H9 (cell line): ENCODE measurements at regions not wholly inside any gene's neighbourhood (a gene's known extent, or its start where the extent isn't known, plus 50 kb on each side); places are given as distances from the start of the nearest gene placed in this dataset.

ENCODE experiments used
- DNase-seq: peaks from one replicate; pipeline ENCODE4 v3.0.0-alpha.2; 2017
- H2AFZ ChIP-seq: one replicate; pipeline ENCODE4 v1.6.1; 2013; ENCODE audit warnings: mild to moderate bottlenecking, low read length, control low read depth, moderate library complexity
- H2AK5ac ChIP-seq: 2 replicates; pipeline ENCODE4 v1.6.1; 2013; ENCODE audit warnings: low read length, control low read depth, mixed read lengths; ENCODE audit not compliant: insufficient read length
- H2BK120ac ChIP-seq: one replicate; pipeline ENCODE4 v1.6.1; 2013; ENCODE audit warnings: low read depth, mild to moderate bottlenecking, low read length, control low read depth, inconsistent platforms; ENCODE audit not compliant: poor library complexity, severe bottlenecking
- H2BK12ac ChIP-seq: 2 replicates; pipeline ENCODE4 v1.6.1; 2013; ENCODE audit warnings: low read length, control low read depth, mixed read lengths, low read depth; ENCODE audit not compliant: insufficient read length
- H2BK15ac ChIP-seq: 2 replicates; pipeline ENCODE4 v1.6.1; 2013; ENCODE audit warnings: low read depth, low read length, control low read depth
- H2BK20ac ChIP-seq: one replicate; pipeline ENCODE4 v1.6.1; 2013; ENCODE audit warnings: low read depth, mild to moderate bottlenecking, low read length, control low read depth, inconsistent platforms; ENCODE audit not compliant: poor library complexity, severe bottlenecking
- H2BK5ac ChIP-seq: 2 replicates; pipeline ENCODE4 v1.6.1; 2013; ENCODE audit warnings: low read length, control low read depth, mixed read lengths; ENCODE audit not compliant: insufficient read length
- H3K14ac ChIP-seq: 2 replicates; pipeline ENCODE4 v1.6.1; 2013; ENCODE audit warnings: low read length, control low read depth; ENCODE audit not compliant: insufficient read depth
- H3K18ac ChIP-seq: 2 replicates; pipeline ENCODE4 v1.6.1; 2013; ENCODE audit warnings: low read depth, mild to moderate bottlenecking, mixed read lengths, low read length, control low read depth; ENCODE audit not compliant: insufficient read length
- H3K23ac ChIP-seq: 2 replicates; pipeline ENCODE4 v1.6.1; 2013; ENCODE audit warnings: low read length, control low read depth, mixed read lengths, low read depth; ENCODE audit not compliant: insufficient read length
- H3K23me2 ChIP-seq: 2 replicates; pipeline ENCODE4 v1.6.1; 2013; ENCODE audit warnings: low read depth, mild to moderate bottlenecking, mixed read lengths, low read length, control low read depth; ENCODE audit not compliant: insufficient read length, poor library complexity, severe bottlenecking
- H3K27ac ChIP-seq: 2 replicates; pipeline ENCODE4 v1.5.1; 2013; ENCODE audit warnings: low read length, control low read depth, mixed read lengths, low read depth; ENCODE audit not compliant: insufficient read length
- H3K27me3 ChIP-seq: 2 replicates; pipeline ENCODE4 v1.6.1; 2013; ENCODE audit warnings: low read length, control low read depth, inconsistent platforms; ENCODE audit not compliant: insufficient read depth
- H3K4ac ChIP-seq: 2 replicates; pipeline ENCODE4 v1.6.1; 2013; ENCODE audit warnings: low read depth, mild to moderate bottlenecking, control low read depth, inconsistent platforms, low read length, moderate library complexity
- H3K4me1 ChIP-seq: 2 replicates; pipeline ENCODE4 v1.6.1; 2013; ENCODE audit warnings: low read length, control low read depth, inconsistent platforms; ENCODE audit not compliant: insufficient read depth
- H3K4me2 ChIP-seq: 2 replicates; pipeline ENCODE4 v1.6.1; 2013; ENCODE audit warnings: low read length, control low read depth, mixed read lengths; ENCODE audit not compliant: insufficient read length, insufficient read depth
- H3K56ac ChIP-seq: 2 replicates; pipeline ENCODE4 v1.6.1; 2013; ENCODE audit warnings: low read depth, mild to moderate bottlenecking, mixed read lengths, low read length, control low read depth; ENCODE audit not compliant: insufficient read length
- H3K79me1 ChIP-seq: 2 replicates; pipeline ENCODE4 v1.6.1; 2013; ENCODE audit warnings: low read depth, mild to moderate bottlenecking, moderate library complexity, low read length, control low read depth, inconsistent platforms; ENCODE audit not compliant: insufficient read depth, poor library complexity, severe bottlenecking
- H3K79me2 ChIP-seq: 2 replicates; pipeline ENCODE4 v1.6.1; 2013; ENCODE audit warnings: low read length, control low read depth, inconsistent platforms; ENCODE audit not compliant: insufficient read depth
- H3K9ac ChIP-seq: 2 replicates; pipeline ENCODE4 v1.6.1; 2013; ENCODE audit warnings: low read length, control low read depth, mixed read lengths; ENCODE audit not compliant: insufficient read length; ENCODE audit errors: extremely low read depth
- H3K9me3 ChIP-seq: one replicate; pipeline ENCODE4 v1.6.1; 2013; ENCODE audit warnings: low read depth, low read length, inconsistent platforms; ENCODE audit not compliant: control insufficient read depth
- H3T11ph ChIP-seq: one replicate; pipeline ENCODE4 v1.6.1; 2013; ENCODE audit warnings: mild to moderate bottlenecking, low read length, control low read depth, inconsistent platforms
- H4K20me1 ChIP-seq: one replicate; pipeline ENCODE4 v1.6.1; 2013; ENCODE audit not compliant: control insufficient read depth, insufficient read length, insufficient read depth
- H4K5ac ChIP-seq: 2 replicates; pipeline ENCODE4 v1.6.1; 2013; ENCODE audit warnings: low read depth, mild to moderate bottlenecking, mixed read lengths, low read length, control low read depth; ENCODE audit not compliant: insufficient read length
- H4K8ac ChIP-seq: replicated peaks from 2 replicates; pipeline ENCODE4 v1.6.1; 2013; ENCODE audit warnings: low read length, control low read depth, mixed read lengths, low read depth; ENCODE audit not compliant: insufficient read length
- H4K91ac ChIP-seq: 2 replicates; pipeline ENCODE4 v1.6.1; 2013; ENCODE audit warnings: low read depth, mild to moderate bottlenecking, moderate library complexity, mixed read lengths, low read length, control low read depth; ENCODE audit not compliant: insufficient read length
- H3K27ac Mint-ChIP-seq, 3 experiments: 2 replicates in 2 of 3; 3 replicates in 1 of 3; pipeline ENCODE4 v1.8.0; 2020 to 2021; ENCODE audit warnings: mixed read lengths in 3 of 3, mild to moderate bottlenecking in 1 of 3, moderate library complexity in 1 of 3
- H3K27me3 Mint-ChIP-seq: 2 replicates; pipeline ENCODE4 v1.8.0; 2021; ENCODE audit warnings: low read depth, mild to moderate bottlenecking, moderate library complexity, mixed read lengths
- H3K36me3 Mint-ChIP-seq, 3 experiments: 2 replicates in 2 of 3; 3 replicates in 1 of 3; pipeline ENCODE4 v1.8.0; 2020 to 2021; ENCODE audit warnings: low read depth in 3 of 3, mixed read lengths in 3 of 3; ENCODE audit not compliant: insufficient read depth in 1 of 3
- H3K4me1 Mint-ChIP-seq, 2 experiments: 2 replicates each; pipeline ENCODE4 v1.8.0; 2020; ENCODE audit warnings: mixed read lengths in 2 of 2
- H3K4me3 Mint-ChIP-seq, 2 experiments: 2 replicates in 1 of 2; 3 replicates in 1 of 2; pipeline ENCODE4 v1.8.0; 2020 to 2021; ENCODE audit warnings: mild to moderate bottlenecking in 2 of 2, mixed read lengths in 2 of 2, moderate library complexity in 1 of 2
- H3K9me3 Mint-ChIP-seq, 2 experiments: 2 replicates in 1 of 2; 3 replicates in 1 of 2; pipeline ENCODE4 v1.8.0; 2020; ENCODE audit warnings: mild to moderate bottlenecking in 2 of 2, mixed read lengths in 2 of 2, moderate library complexity in 1 of 2
- WGBS: extraction: QIAGEN DNeasy Blood & Tissue Kit; methylation state at CpG from one replicate; pipeline ENCODE4 v1.1.7; 2013; ENCODE audit warnings: missing lambda C conversion rate, low lambda C conversion rate, mixed read lengths; ENCODE audit not compliant: insufficient read length; ENCODE audit errors: extremely low coverage; 5-methylcytosine and 5-hydroxymethylcytosine counted together
- TF ChIP-seq, protein P1 (sequence below): fragments of 200-600 bp; sonication (generic); conservative IDR thresholded peaks from 3 replicates; pipeline ENCODE4 v1.8.0; 2021; ENCODE audit warnings: antibody characterized with exemption, mild to moderate bottlenecking

DNA sequence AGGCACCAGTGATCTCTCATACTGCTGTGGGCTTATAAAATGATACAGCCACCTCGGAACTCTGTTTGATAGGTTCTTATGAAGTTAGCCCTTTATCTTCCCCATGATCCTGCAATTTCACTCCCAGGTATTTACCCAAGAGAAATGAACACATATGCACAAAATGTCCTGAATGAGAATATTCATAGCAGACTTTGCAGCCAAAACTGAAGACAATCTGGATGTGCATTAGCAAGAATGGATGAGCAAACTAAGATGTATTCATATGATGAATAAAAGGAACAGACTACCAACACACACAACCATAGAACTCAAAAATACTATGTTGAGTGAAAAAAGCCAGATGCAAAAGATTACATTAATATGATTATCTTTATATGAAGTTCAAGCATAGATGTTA, 66.7 kb downstream of the KCNA5 start:
- Histone ChIP-seq H4K91ac (no peak overlapping the region), H2BK5ac (no peak overlapping the region), H3T11ph (no peak overlapping the region), H3K23me2 (no peaks in the 10 kb centered on the region), H2BK15ac (no peak overlapping the region), H3K4me2 (no peak overlapping the region), H3K18ac (no peak overlapping the region), H3K4ac (no peak overlapping the region), H2BK120ac (no peak overlapping the region), H4K20me1 (no peaks in the 10 kb centered on the region), H3K14ac (no peak overlapping the region), H4K8ac (no peak overlapping the region), H2AK5ac (no peak overlapping the region), H3K9me3 (peaks cover 4% of the 10 kb centered on the region), H3K9ac (no peak overlapping the region), H3K23ac (no peak overlapping the region), H2BK12ac (no peak overlapping the region), H4K5ac (no peak overlapping the region), H3K4me1 (no peaks in the 10 kb centered on the region), H3K79me1 (no peaks in the 10 kb centered on the region), H2BK20ac (no peak overlapping the region), H3K56ac (no peak overlapping the region), H3K79me2 (no peaks in the 10 kb centered on the region), H2AFZ (no peak overlapping the region), H3K27ac (no peak overlapping the region), H3K27me3 (no peaks in the 10 kb centered on the region)
- no peak for DNase-seq
- Mint-ChIP-seq H3K36me3 (no peaks in the 10 kb centered on the region), H3K27ac (no peak overlapping the region), H3K27me3 (peaks cover 2% of the 10 kb centered on the region), H3K9me3 (peaks cover 7% of the 10 kb centered on the region in 2 experiments), H3K4me1 (peaks cover 0 to 2% of the 10 kb centered on the region in 2 experiments; a peak in 1 of 4 replicates), H3K4me3 (no peak overlapping the region)
- no CpG with 5 or more reads among the region's 1 CpG for WGBS
- TF ChIP-seq, protein P1, sequence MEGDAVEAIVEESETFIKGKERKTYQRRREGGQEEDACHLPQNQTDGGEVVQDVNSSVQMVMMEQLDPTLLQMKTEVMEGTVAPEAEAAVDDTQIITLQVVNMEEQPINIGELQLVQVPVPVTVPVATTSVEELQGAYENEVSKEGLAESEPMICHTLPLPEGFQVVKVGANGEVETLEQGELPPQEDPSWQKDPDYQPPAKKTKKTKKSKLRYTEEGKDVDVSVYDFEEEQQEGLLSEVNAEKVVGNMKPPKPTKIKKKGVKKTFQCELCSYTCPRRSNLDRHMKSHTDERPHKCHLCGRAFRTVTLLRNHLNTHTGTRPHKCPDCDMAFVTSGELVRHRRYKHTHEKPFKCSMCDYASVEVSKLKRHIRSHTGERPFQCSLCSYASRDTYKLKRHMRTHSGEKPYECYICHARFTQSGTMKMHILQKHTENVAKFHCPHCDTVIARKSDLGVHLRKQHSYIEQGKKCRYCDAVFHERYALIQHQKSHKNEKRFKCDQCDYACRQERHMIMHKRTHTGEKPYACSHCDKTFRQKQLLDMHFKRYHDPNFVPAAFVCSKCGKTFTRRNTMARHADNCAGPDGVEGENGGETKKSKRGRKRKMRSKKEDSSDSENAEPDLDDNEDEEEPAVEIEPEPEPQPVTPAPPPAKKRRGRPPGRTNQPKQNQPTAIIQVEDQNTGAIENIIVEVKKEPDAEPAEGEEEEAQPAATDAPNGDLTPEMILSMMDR: no peak
